Neural progenitor cell (in vitro differentiated cells): ENCODE measurements at regions not wholly inside any gene's neighbourhood (a gene's known extent, or its start where the extent isn't known, plus 50 kb on each side); places are given as distances from the start of the nearest gene placed in this dataset.

Source experiments
- CTCF ChIP-seq: fragments of 200-600 bp; sonication (generic); IDR thresholded peaks from 2 replicates; pipeline ENCODE4 v1.5.1; 2017; ENCODE audit warnings: antibody characterized with exemption, mild to moderate bottlenecking
- EZH2 ChIP-seq: fragments of 200-600 bp; sonication (generic); IDR thresholded peaks from 2 replicates; pipeline ENCODE4 v1.6.1; 2017; ENCODE audit warnings: antibody characterized with exemption, mild to moderate bottlenecking, moderate library complexity
- EZH2phosphoT487 ChIP-seq: fragments of 200-600 bp; sonication (generic); IDR thresholded peaks from 2 replicates; pipeline ENCODE4 v1.6.1; 2017; ENCODE audit warnings: antibody characterized with exemption

GRCh38 chr5:60507687-60508086 lies 192.3 kb downstream of the DEPDC1B start:
- TF ChIP-seq EZH2 (no peak), CTCF (no peak), EZH2phosphoT487 (no peak)
